Osteocyte (in vitro differentiated cells): ENCODE measurements at regions not wholly inside any gene's neighbourhood (a gene's known extent, or its start where the extent isn't known, plus 50 kb on each side); places are given as distances from the start of the nearest gene placed in this dataset.

Experiments used
- DNase-seq: peaks from one replicate; pipeline ENCODE4 v3.0.0; 2021; ENCODE audit warnings: mixed read lengths; ENCODE audit not compliant: unreplicated experiment; ENCODE audit errors: extremely low spot score
- H3K27ac Mint-ChIP-seq: one replicate; pipeline ENCODE4 v1.8.0; 2021; ENCODE audit warnings: mild to moderate bottlenecking, mixed read lengths; ENCODE audit not compliant: unreplicated experiment
- H3K27me3 Mint-ChIP-seq: one replicate; pipeline ENCODE4 v1.8.0; 2021; ENCODE audit warnings: mixed read lengths; ENCODE audit not compliant: unreplicated experiment
- H3K36me3 Mint-ChIP-seq: one replicate; pipeline ENCODE4 v1.8.0; 2021; ENCODE audit warnings: mixed read lengths; ENCODE audit not compliant: unreplicated experiment
- H3K4me1 Mint-ChIP-seq: one replicate; pipeline ENCODE4 v1.8.0; 2021; ENCODE audit warnings: mixed read lengths; ENCODE audit not compliant: unreplicated experiment
- H3K4me3 Mint-ChIP-seq: one replicate; pipeline ENCODE4 v1.8.0; 2021; ENCODE audit warnings: mild to moderate bottlenecking, moderate library complexity, mixed read lengths; ENCODE audit not compliant: unreplicated experiment
- H3K9me3 Mint-ChIP-seq: one replicate; pipeline ENCODE4 v1.8.0; 2021; ENCODE audit warnings: mixed read lengths; ENCODE audit not compliant: unreplicated experiment
- TF ChIP-seq, protein P1 (sequence below): fragments of 200-600 bp; sonication (generic); IDR thresholded peaks from 2 replicates; pipeline ENCODE4 v1.5.0; 2021; ENCODE audit warnings: antibody characterized with exemption, mild to moderate bottlenecking, moderate library complexity

DNA sequence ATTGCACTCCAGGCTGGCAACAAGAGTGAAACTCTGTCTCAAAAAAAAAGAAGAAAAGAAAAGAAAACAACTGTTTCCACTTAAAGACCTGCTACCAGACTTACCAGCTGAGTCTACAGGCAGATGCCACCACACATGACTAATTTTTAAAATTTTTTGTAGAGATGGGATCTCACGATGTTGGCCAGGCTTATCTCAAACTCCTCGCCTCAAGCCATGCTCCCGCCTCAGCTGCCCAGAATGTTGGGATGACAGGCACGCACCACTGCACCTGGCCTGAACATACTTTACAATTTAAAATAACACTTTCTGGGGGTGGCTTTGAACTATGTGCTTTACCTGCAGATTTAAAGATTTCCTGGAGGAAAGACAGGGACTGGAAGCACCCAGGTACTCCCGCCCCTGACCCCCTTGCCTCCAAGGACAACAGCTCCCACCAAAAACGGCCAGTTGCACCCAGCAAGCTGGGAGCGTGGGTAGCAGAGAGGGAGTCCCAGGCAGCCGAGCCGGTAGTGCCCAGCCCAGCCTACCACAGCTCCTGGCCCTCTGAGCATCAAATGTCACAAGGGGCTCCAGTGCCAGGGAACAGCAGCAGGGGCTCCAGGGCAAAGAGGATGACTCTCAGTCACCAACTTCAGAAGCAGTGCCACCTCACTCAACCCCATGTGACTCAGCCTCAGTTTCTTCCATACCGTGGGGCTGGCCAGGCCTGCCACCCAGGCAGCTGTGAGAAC is 262.9 kb downstream of the PARN start:
- no peaks in the 10 kb centered on the region for H3K36me3 Mint-ChIP-seq
- H3K9me3 Mint-ChIP-seq: no peaks in the 10 kb centered on the region
- no peak for DNase-seq
- no peak overlapping the region for H3K27ac Mint-ChIP-seq
- no peaks in the 10 kb centered on the region for H3K27me3 Mint-ChIP-seq
- TF ChIP-seq, protein P1, sequence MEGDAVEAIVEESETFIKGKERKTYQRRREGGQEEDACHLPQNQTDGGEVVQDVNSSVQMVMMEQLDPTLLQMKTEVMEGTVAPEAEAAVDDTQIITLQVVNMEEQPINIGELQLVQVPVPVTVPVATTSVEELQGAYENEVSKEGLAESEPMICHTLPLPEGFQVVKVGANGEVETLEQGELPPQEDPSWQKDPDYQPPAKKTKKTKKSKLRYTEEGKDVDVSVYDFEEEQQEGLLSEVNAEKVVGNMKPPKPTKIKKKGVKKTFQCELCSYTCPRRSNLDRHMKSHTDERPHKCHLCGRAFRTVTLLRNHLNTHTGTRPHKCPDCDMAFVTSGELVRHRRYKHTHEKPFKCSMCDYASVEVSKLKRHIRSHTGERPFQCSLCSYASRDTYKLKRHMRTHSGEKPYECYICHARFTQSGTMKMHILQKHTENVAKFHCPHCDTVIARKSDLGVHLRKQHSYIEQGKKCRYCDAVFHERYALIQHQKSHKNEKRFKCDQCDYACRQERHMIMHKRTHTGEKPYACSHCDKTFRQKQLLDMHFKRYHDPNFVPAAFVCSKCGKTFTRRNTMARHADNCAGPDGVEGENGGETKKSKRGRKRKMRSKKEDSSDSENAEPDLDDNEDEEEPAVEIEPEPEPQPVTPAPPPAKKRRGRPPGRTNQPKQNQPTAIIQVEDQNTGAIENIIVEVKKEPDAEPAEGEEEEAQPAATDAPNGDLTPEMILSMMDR: no peak
- H3K4me3 Mint-ChIP-seq: no peak overlapping the region
- H3K4me1 Mint-ChIP-seq: peaks cover 25% of the 10 kb centered on the region

DNA sequence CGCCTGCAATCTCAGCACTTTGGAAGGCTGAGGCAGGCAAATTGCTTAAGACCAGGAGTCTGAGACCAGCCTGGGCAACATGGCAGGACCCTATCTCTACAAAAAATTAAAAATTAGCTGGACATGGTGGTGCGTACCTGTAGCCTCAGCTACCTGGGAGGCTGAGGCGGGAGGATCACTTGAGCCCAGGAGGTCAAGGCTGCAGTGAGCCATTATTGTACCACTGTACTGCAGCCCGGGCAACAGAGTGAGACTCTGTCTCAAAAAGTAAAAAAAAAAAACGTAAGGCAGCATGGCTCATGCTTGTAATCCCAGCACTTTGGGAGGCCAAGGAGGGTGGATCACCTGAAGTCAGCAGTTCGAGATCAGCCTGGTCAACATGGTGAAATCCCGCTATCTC is 263.6 kb downstream of the PARN start:
- TF ChIP-seq, protein P1: no peak
- Mint-ChIP-seq H3K4me1 (peaks cover 23% of the 10 kb centered on the region), H3K4me3 (no peak overlapping the region), H3K27me3 (no peaks in the 10 kb centered on the region), H3K9me3 (no peaks in the 10 kb centered on the region), H3K27ac (no peak overlapping the region), H3K36me3 (no peaks in the 10 kb centered on the region)
- DNase-seq: no peak

DNA sequence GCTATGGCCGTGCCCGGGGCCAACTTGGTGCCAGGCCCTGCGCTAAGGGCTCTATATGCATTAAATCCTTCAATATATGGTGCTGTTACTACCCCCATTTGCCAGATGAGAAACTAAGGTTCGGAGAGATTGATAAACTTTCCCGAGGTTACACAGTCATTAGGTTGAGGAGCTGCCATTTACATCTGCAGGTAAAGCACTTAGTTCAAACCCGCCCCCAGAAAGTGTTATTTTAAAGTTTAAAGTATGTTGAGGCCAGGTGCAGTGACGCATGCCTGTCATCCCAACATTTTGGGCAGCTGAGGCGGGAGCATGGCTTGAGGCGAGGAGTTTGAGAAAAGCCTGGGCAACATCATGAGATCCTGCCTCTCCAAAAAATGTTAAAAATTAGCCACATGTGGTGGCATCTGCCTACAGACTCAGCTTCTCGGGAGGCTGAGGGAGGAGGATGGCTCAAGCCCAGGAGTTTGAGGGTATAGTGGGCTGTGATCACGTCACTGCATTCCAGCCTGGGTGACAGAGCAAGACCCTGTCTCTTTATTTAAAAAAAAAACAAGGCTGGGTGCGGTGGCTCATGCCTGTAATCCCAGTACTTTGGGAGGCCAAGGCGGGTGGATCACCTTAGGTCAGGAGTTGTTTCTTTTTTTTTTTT is 264.7 kb downstream of the PARN start:
- Mint-ChIP-seq H3K4me1 (peaks cover 23% of the 10 kb centered on the region), H3K36me3 (no peaks in the 10 kb centered on the region), H3K27me3 (no peaks in the 10 kb centered on the region), H3K27ac (no peak overlapping the region), H3K9me3 (no peaks in the 10 kb centered on the region), H3K4me3 (no peak overlapping the region)
- TF ChIP-seq, protein P1: no peak
- no peak for DNase-seq

DNA sequence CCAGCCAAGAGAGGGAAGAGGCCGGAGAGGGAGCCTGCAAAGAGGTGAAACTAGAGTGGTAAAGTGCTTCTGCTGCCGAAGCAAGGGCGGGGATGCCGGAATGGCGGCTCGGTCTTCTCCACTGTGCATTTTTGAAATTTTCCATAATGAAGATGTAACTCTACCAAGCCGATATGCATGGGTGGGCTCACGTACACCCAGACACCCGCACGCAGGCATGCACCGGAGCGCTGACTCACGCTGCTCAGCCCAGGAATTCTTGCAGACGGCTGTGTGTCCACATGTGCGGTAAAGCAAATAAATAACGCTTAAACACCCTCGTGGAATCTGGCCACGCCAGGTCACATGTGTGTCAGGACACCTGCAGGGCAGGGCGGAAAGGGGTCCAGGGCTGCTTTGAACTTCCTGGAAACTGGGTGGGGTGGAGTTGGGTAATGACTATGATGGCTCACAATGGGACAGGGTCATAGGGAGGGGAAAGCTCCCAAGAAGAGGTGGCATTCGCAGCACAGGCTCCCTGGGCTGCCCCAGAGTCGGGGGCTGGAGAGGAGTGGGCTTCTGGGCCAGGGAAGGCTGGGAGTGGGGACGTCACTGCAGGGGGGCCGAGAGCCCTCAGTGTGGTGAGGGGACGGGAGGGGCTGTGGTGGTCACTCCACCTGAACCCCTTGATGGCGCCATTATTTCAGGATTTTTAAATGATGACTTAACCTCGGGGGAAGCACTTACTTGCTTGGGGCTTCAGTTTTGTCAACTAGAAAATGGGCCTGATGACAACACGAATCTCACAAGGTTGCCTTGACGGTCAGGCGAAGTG is 265.5 kb downstream of the PARN start:
- Mint-ChIP-seq H3K9me3 (no peaks in the 10 kb centered on the region), H3K27ac (peak overlapping the region; percentile 52), H3K4me3 (peak overlapping the region; percentile 38), H3K4me1 (peaks cover 23% of the 10 kb centered on the region), H3K27me3 (no peaks in the 10 kb centered on the region), H3K36me3 (no peaks in the 10 kb centered on the region)
- DNase-seq: no peak
- TF ChIP-seq, protein P1: no peak

DNA sequence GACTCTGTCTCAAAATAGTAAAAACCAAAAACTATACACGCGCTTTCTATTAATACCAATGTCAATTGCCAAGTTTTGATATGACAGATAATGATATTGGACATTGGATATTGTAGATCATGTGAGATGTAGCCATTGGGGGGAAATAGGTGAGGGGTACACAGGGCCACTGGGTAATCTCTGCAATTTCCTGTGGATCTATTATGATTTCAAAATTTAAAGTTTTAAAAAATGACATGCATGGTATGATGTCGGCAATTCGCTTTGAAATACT is 266.0 kb downstream of the PARN start:
- Mint-ChIP-seq H3K27ac (no peak overlapping the region), H3K27me3 (peaks cover 1% of the 10 kb centered on the region), H3K4me3 (peak overlapping the region; percentile 38), H3K9me3 (no peaks in the 10 kb centered on the region), H3K4me1 (peaks cover 23% of the 10 kb centered on the region), H3K36me3 (no peaks in the 10 kb centered on the region)
- TF ChIP-seq, protein P1: no peak
- DNase-seq: no peak
